Osteoblast (primary cell): ENCODE measurements at regions not wholly inside any gene's neighbourhood (a gene's known extent, or its start where the extent isn't known, plus 50 kb on each side); places are given as distances from the start of the nearest gene placed in this dataset.
A peak's percentile ranks its signal among the peaks of the same experiment; 100 is the strongest.
"Not testable (repeated sequence)": the region's sequence is repeated elsewhere in the genome, so short reads cannot be mapped to it uniquely, and the experiment has no call there.

Experiments
- DNase-seq: peaks from one replicate; pipeline ENCODE4 v3.0.0; 2011; ENCODE audit warnings: low spot score, mixed read lengths; ENCODE audit not compliant: insufficient read length; ENCODE audit errors: missing footprints
- H2AFZ ChIP-seq: 2 replicates; pipeline ENCODE4 v1.6.0; 2011; ENCODE audit warnings: mild to moderate bottlenecking, low read length
- H3K27ac ChIP-seq: 2 replicates; pipeline ENCODE4 v1.5.1; 2011; ENCODE audit warnings: mild to moderate bottlenecking, low read depth, low read length, moderate library complexity
- H3K27me3 ChIP-seq: 2 replicates; pipeline ENCODE4 v1.6.0; 2012; ENCODE audit warnings: mild to moderate bottlenecking, control low read depth, inconsistent platforms, low read length, moderate library complexity; ENCODE audit not compliant: insufficient read depth
- H3K36me3 ChIP-seq: 2 replicates; pipeline ENCODE4 v1.5.1; 2011; ENCODE audit warnings: mild to moderate bottlenecking, low read length, control low read depth, moderate library complexity; ENCODE audit not compliant: insufficient read depth
- H3K4me1 ChIP-seq: 2 replicates; pipeline ENCODE4 v1.5.1; 2011; ENCODE audit warnings: mild to moderate bottlenecking, low read length, control low read depth, moderate library complexity; ENCODE audit not compliant: insufficient read depth
- H3K4me2 ChIP-seq: 2 replicates; pipeline ENCODE4 v1.6.0; 2011; ENCODE audit warnings: mild to moderate bottlenecking, low read length; ENCODE audit not compliant: insufficient read depth
- H3K4me3 ChIP-seq: fragments of 200-600 bp; sonication (generic); 3 replicates; pipeline ENCODE4 v1.5.1; 2012; ENCODE audit warnings: mild to moderate bottlenecking, low read length, inconsistent platforms; ENCODE audit not compliant: insufficient read depth
- H3K79me2 ChIP-seq: 2 replicates; pipeline ENCODE4 v1.6.0; 2012; ENCODE audit warnings: mild to moderate bottlenecking, low read length, control low read depth, inconsistent platforms; ENCODE audit not compliant: insufficient read depth
- H3K9me3 ChIP-seq: 2 replicates; pipeline ENCODE4 v1.5.1; 2011; ENCODE audit warnings: low read depth, low read length, control low read depth
- H4K20me1 ChIP-seq: 2 replicates; pipeline ENCODE4 v1.6.0; 2012; ENCODE audit warnings: mild to moderate bottlenecking, low read length, control low read depth; ENCODE audit not compliant: insufficient read depth
- TF ChIP-seq, protein P1 (sequence below): IDR thresholded peaks from 2 replicates; pipeline ENCODE4 v1.5.1; 2011; ENCODE audit warnings: mild to moderate bottlenecking, low read depth, low read length, moderate library complexity; ENCODE audit errors: extremely low read depth

- Histone ChIP-seq H3K27me3 (no peaks in the 10 kb centered on the region), H3K79me2 (no peaks in the 10 kb centered on the region), H4K20me1 (no peaks in the 10 kb centered on the region), H3K27ac (no peak overlapping the region), H3K4me1 (peaks cover 10% of the 10 kb centered on the region), H3K4me2 (no peak overlapping the region), H3K36me3 (no peaks in the 10 kb centered on the region), H3K9me3 (no peaks in the 10 kb centered on the region), H3K4me3 (no peak overlapping the region), H2AFZ (no peak overlapping the region)
- TF ChIP-seq, protein P1, sequence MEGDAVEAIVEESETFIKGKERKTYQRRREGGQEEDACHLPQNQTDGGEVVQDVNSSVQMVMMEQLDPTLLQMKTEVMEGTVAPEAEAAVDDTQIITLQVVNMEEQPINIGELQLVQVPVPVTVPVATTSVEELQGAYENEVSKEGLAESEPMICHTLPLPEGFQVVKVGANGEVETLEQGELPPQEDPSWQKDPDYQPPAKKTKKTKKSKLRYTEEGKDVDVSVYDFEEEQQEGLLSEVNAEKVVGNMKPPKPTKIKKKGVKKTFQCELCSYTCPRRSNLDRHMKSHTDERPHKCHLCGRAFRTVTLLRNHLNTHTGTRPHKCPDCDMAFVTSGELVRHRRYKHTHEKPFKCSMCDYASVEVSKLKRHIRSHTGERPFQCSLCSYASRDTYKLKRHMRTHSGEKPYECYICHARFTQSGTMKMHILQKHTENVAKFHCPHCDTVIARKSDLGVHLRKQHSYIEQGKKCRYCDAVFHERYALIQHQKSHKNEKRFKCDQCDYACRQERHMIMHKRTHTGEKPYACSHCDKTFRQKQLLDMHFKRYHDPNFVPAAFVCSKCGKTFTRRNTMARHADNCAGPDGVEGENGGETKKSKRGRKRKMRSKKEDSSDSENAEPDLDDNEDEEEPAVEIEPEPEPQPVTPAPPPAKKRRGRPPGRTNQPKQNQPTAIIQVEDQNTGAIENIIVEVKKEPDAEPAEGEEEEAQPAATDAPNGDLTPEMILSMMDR = no peak
- no peak for DNase-seq
Observed at GRCh38 chr1:65605621-65606020, 185.2 kb downstream of the LEPR start.

GRCh38 chr1:65606426-65606825, 186.0 kb downstream of the LEPR start:
- H2AFZ ChIP-seq = no peak overlapping the region
- no peaks in the 10 kb centered on the region for H3K79me2 ChIP-seq
- DNase-seq = peak; percentile 65
- TF ChIP-seq, protein P1 = no peak
- H3K27ac ChIP-seq = no peak overlapping the region
- H3K4me3 ChIP-seq = no peak overlapping the region
- no peaks in the 10 kb centered on the region for H3K36me3 ChIP-seq
- no peaks in the 10 kb centered on the region for H4K20me1 ChIP-seq
- no peaks in the 10 kb centered on the region for H3K27me3 ChIP-seq
- H3K9me3 ChIP-seq = no peaks in the 10 kb centered on the region
- peaks cover 10% of the 10 kb centered on the region for H3K4me1 ChIP-seq
- H3K4me2 ChIP-seq = peak overlapping the region; percentile 15

DNA sequence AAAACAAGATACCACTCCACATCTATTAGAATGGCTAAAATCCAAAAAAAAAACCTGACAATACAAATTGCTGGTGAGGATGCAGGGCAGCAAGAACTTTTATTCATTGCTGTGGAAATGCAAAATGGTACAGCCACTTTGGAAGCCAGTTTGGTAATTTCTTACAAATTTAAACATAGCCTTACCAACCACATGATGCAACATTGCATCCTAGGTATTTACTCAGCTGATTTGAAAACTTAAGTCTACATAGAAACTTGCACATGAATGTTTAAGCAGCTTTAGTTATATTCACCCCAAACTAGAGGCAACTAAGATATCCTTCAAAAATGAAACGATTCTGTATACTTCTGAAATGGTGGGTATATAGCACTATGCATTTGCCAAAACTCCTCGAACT, 178.8 kb upstream of the PDE4B start:
- H3K9me3 ChIP-seq = no peaks in the 10 kb centered on the region
- no peak overlapping the region for H3K27ac ChIP-seq
- peaks cover 4% of the 10 kb centered on the region for H3K36me3 ChIP-seq
- H3K27me3 ChIP-seq = no peaks in the 10 kb centered on the region
- no peak for DNase-seq
- TF ChIP-seq, protein P1 = no peak
- no peaks in the 10 kb centered on the region for H4K20me1 ChIP-seq
- H3K4me3 ChIP-seq = no peak overlapping the region
- no peaks in the 10 kb centered on the region for H3K4me1 ChIP-seq
- no peaks in the 10 kb centered on the region for H3K79me2 ChIP-seq
- no peak overlapping the region for H2AFZ ChIP-seq
- no peak overlapping the region for H3K4me2 ChIP-seq

- Histone ChIP-seq H3K79me2 (no peaks in the 10 kb centered on the region), H3K27me3 (no peaks in the 10 kb centered on the region), H3K36me3 (peaks cover 4% of the 10 kb centered on the region), H2AFZ (no peak overlapping the region), H3K27ac (no peak overlapping the region), H3K9me3 (no peaks in the 10 kb centered on the region), H3K4me1 (no peaks in the 10 kb centered on the region), H3K4me3 (no peak overlapping the region), H3K4me2 (no peak overlapping the region), H4K20me1 (no peaks in the 10 kb centered on the region)
- DNase-seq = no peak
- TF ChIP-seq, protein P1 = no peak
Observed at GRCh38 chr1:65615859-65616258, 176.8 kb upstream of the PDE4B start.

GRCh38 chr1:65621721-65622120, 171.0 kb upstream of the PDE4B start:
- H3K4me3 ChIP-seq, DNase-seq, H4K20me1 ChIP-seq, H3K4me2 ChIP-seq, H3K79me2 ChIP-seq, H3K27ac ChIP-seq, H3K27me3 ChIP-seq, H3K36me3 ChIP-seq, H3K4me1 ChIP-seq, H3K9me3 ChIP-seq, H2AFZ ChIP-seq: not testable (repeated sequence)
